ELF-1 (cell line): ENCODE measurements at regions not wholly inside any gene's neighbourhood (a gene's known extent, or its start where the extent isn't known, plus 50 kb on each side); places are given as distances from the start of the nearest gene placed in this dataset.
"Not testable (repeated sequence)": the region's sequence is repeated elsewhere in the genome, so short reads cannot be mapped to it uniquely, and the experiment has no call there.

Source experiments
- DNase-seq: peaks from one replicate; pipeline ENCODE4 v3.0.0-alpha.2; 2016; ENCODE audit warnings: low read depth, low spot score

- DNase-seq, result no peak
Observed at GRCh38 chr10:83516788-83517187, 622.5 kb upstream of the GHITM start.

GRCh38 chr10:83517456-83517855 lies 621.9 kb upstream of the GHITM start:
- DNase-seq, result no peak

GRCh38 chr10:83518779-83519178 lies 620.5 kb upstream of the GHITM start:
- DNase-seq, result no peak

GRCh38 chr10:83520386-83520785 lies 618.9 kb upstream of the GHITM start:
- not testable (repeated sequence) for DNase-seq

GRCh38 chr10:83522456-83522855 lies 616.9 kb upstream of the GHITM start:
- DNase-seq, result no peak

GRCh38 chr10:83522881-83523386 lies 616.4 kb upstream of the GHITM start:
- no peak for DNase-seq

- no peak for DNase-seq
Observed at GRCh38 chr10:83527934-83528333, 611.4 kb upstream of the GHITM start.

GRCh38 chr10:83533290-83533689 lies 606.0 kb upstream of the GHITM start:
- no peak for DNase-seq

- DNase-seq, result no peak
Observed at GRCh38 chr10:83536426-83536825, 602.9 kb upstream of the GHITM start.

GRCh38 chr10:83538047-83538446 lies 601.3 kb upstream of the GHITM start:
- DNase-seq, result no peak

- DNase-seq, result peak; percentile 21
Observed at GRCh38 chr10:83539528-83540308, 599.6 kb upstream of the GHITM start.

GRCh38 chr10:83541046-83541445 lies 598.3 kb upstream of the GHITM start:
- no peak for DNase-seq

GRCh38 chr10:83542774-83543411 lies 596.4 kb upstream of the GHITM start:
- DNase-seq, result peak; percentile 28

GRCh38 chr10:83543691-83544462 lies 595.4 kb upstream of the GHITM start:
- DNase-seq, result no peak

- DNase-seq, result peak; percentile 81
Observed at GRCh38 chr10:83545901-83546391, 593.4 kb upstream of the GHITM start.

GRCh38 chr10:83551190-83551589 lies 588.1 kb upstream of the GHITM start:
- DNase-seq, result not testable (repeated sequence)

- no peak for DNase-seq
Observed at GRCh38 chr10:83553366-83553765, 585.9 kb upstream of the GHITM start.

GRCh38 chr10:83555264-83555663 lies 584.0 kb upstream of the GHITM start:
- no peak for DNase-seq

GRCh38 chr10:83562381-83562780 lies 576.9 kb upstream of the GHITM start:
- DNase-seq, result peak; percentile 15

- no peak for DNase-seq
Observed at GRCh38 chr10:83564889-83565588, 574.3 kb upstream of the GHITM start.

- no peak for DNase-seq
Observed at GRCh38 chr10:83572036-83572435, 567.3 kb upstream of the GHITM start.
